GM12891 (cell line): ENCODE measurements at regions not wholly inside any gene's neighbourhood (a gene's known extent, or its start where the extent isn't known, plus 50 kb on each side); places are given as distances from the start of the nearest gene placed in this dataset.
A peak's percentile ranks its signal among the peaks of the same experiment; 100 is the strongest.

Source experiments
- DNase-seq: peaks from one replicate; pipeline ENCODE4 v3.0.0; 2011; ENCODE audit warnings: low spot score; ENCODE audit not compliant: insufficient read length
- FAIRE-seq: peaks from 2 replicates; lab custom pipeline; 2011; peaks lifted over from hg19 to GRCh38; lab: Jason Lieb, UNC
- PAX5 ChIP-seq: IDR thresholded peaks from 2 replicates; pipeline ENCODE4 v1.6.1; 2011; ENCODE audit warnings: low read length, moderate library complexity, mild to moderate bottlenecking; ENCODE audit not compliant: insufficient read depth, severe bottlenecking
- POLR2A ChIP-seq: IDR thresholded peaks from 2 replicates; pipeline ENCODE4 v1.6.1; 2011; ENCODE audit warnings: low read depth, low read length, control low read depth
- POLR2AphosphoS5 ChIP-seq: IDR thresholded peaks from 2 replicates; pipeline ENCODE4 v1.6.1; 2011; ENCODE audit warnings: low read depth, low read length, control low read depth
- POU2F2 ChIP-seq: IDR thresholded peaks from 2 replicates; pipeline ENCODE4 v1.6.1; 2011; ENCODE audit warnings: low read depth, mild to moderate bottlenecking, control low read depth, low read length, moderate library complexity
- SPI1 ChIP-seq: IDR thresholded peaks from 2 replicates; pipeline ENCODE4 v1.6.1; 2011; ENCODE audit warnings: low read depth, low read length, control low read depth
- TAF1 ChIP-seq: IDR thresholded peaks from 2 replicates; pipeline ENCODE4 v1.6.1; 2011; ENCODE audit warnings: low read depth, low read length, control low read depth

DNA sequence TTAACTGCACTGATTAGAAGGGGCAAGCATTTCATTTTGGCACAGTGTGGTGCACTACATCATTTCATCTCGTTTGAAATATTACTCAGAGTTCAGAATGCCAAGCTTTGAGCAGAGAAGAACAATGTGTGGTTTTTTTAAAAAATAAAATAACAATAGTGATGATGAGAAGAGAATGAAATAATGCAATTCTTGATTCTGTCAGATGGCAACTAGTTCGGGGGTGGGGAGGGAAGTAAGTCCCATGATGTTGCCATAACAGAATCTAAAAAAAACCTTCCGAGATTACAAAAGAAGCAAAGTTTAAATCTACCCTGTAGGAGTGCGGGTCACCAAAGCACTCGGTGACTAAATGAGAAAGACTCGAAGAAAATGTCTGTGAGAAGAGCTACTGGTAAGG, 490.4 kb downstream of the NR4A2 start:
- no peak for DNase-seq
- FAIRE-seq = no peak
- no peak for TF ChIP-seq PAX5

DNA sequence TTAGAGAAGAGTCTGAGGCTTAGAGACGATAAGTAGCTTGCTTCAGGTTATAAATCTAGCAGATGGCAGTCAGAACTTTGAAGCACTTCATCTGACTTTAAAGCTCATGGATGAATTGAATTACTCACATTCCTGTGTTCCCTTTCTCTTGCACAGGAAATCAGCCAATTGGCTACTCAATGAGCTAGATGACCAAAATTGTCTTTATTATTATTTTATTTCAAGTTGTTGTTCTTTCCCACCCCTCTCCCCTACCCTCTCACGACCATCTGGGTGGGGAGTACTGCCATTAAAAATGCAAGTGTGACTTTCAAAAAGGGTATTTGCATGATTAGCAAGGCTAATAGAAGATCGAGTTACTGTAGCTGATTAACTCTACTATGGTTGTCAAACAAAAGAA, 491.1 kb downstream of the NR4A2 start:
- TF ChIP-seq POLR2AphosphoS5 (no peak), PAX5 (no peak), POU2F2 (no peak), TAF1 (no peak), SPI1 (no peak), POLR2A (no peak)
- FAIRE-seq (no peak), DNase-seq (no peak)

DNA sequence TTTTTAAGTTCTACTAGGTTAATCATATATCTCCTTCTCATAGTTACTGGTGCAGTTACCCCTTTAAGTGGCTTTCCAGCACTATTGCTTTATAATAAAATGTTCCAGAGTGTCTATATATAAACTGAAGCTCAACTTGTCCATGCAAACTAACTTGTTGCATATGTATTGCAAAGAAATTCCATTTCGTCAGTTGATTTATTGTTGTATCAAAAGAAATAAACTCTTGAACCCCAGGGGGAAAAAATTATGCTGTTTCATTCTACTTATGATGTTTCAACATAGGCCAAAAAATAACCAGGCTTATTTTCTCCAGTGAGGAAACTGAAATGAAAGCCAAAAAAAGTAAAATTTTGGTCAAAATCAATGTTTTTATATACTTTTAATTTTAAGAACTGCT, 491.9 kb downstream of the NR4A2 start:
- DNase-seq = no peak
- FAIRE-seq = no peak
- TF ChIP-seq PAX5 (no peak), POU2F2 (no peak), POLR2AphosphoS5 (no peak), TAF1 (no peak), SPI1 (no peak), POLR2A (no peak)

DNA sequence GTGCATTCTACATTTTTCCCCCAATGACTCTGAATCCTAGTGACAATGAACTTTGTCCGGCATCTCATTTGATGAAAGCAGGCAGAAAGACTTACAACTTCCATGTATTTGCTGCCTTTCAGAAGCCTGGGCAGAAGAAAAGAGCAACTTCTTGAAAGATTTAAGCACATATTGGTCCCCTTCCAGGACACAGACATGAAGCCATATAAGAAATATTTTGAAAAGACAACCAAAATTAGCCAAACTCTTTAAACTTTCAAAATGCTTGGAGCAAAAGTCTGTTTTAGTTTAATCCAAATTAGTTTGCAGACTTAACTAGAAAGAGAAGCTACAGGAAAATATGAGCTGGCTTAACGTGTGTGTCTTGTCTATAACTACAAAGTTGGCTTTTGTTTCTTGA, 492.5 kb downstream of the NR4A2 start:
- FAIRE-seq = no peak
- TF ChIP-seq POLR2AphosphoS5 (no peak), POLR2A (no peak), SPI1 (no peak), PAX5 (no peak)

DNA sequence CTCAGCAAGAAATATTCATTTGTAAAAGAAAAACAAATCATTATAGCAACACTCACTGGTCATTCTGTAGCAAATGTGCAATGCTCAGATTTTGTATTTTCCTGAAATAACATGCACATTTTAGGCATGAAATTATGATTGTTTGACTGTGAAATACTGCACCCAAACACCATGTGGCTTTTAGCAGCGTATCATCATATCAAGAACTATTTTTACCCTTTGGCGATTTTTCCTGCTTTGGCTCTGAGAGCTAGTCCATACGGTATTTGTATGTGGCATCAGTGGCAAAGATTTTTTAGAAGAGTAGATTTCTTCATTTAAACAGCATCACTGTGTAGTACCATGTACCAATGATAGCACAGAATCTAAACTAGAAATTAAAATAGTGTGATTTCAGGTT, 493.1 kb downstream of the NR4A2 start:
- TF ChIP-seq POU2F2 (no peak), POLR2A (no peak), PAX5 (no peak), POLR2AphosphoS5 (no peak), TAF1 (no peak), SPI1 (no peak)
- no peak for DNase-seq
- no peak for FAIRE-seq

More for the DNA sequence above, 492.5 kb downstream of the NR4A2 start:
- DNase-seq = no peak

DNA sequence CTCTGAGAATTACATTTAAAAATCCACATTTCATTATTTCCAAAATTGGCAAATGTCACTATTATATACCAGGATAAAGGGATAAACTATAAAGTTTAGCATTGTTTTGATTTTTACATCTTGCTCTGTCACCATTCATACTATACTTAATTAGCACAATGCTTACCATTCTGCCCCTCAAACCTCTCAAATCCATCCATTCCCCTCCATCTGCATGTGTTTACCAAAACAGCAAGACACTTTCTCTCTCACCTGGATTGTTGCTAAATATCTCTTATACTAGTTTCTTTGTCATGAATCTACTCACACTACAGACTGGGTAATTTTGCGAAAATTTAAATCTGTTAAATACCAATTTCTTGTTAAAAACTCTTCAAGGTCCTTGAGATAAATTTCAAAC, 496.1 kb downstream of the NR4A2 start:
- FAIRE-seq (no peak), DNase-seq (no peak)
- no peak for TF ChIP-seq PAX5
- TF ChIP-seq SPI1 = no peak
- TF ChIP-seq POLR2A = no peak
- TF ChIP-seq TAF1 = no peak
- TF ChIP-seq POLR2AphosphoS5 = no peak
- no peak for TF ChIP-seq POU2F2

DNA sequence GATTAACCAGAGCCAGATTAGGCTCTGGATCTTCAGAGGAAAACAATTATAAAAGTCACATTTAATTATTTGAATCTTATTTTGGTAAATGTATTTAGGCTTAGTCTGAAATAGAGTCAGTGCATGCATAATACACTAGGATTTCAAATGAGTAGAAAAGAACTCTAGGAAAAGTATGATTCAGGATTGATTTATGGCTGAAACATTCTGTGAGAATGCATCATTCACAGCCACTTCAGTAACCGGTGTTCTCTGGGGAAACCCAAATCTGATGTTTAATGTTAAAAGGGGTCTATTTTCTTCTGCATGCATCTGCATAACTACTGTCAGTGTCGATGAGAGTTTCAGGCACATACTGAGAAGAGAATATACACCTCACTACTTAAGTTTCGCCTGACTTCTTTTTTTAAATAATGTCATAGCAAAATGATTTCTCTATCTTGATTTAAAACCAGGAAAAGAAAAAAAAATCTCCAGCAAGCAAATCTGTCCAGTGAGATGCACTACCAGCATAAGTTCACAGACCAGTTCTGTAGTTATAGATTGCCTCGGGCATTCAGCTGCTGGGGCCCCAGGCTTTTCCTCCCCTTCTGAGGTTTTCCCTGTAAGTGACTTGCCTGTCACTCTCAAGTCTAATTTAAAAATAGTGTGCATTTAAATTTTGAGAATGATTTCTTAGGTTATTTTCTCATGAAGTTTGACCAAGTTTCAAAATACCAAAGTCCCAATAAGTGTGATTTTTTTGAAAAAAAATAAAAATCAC, 501.5 kb downstream of the NR4A2 start:
- no peak for DNase-seq
- FAIRE-seq = no peak
- TF ChIP-seq POU2F2 (no peak), POLR2AphosphoS5 (no peak), PAX5 (no peak), TAF1 (no peak), POLR2A (no peak), SPI1 (no peak)

DNA sequence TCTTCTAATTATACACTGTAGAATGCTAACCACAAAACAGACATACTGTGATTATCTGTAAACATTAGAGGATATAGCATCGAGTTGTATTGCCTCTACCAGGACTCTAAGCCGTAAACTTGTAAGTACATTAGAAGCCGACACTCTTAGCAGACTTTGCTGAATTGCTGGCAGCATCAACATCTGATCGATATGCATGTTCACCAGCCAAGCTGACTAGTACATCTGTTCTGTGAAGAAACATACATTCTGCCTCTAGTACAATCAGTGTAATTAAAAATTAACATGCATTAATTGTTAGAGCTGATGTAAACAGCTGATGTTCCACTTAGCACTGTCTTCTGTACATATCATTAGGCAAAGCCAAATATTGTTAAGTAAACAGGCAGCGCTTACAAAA, 502.2 kb downstream of the NR4A2 start:
- no peak for TF ChIP-seq POLR2AphosphoS5
- no peak for TF ChIP-seq POLR2A
- TF ChIP-seq SPI1 = no peak
- TF ChIP-seq PAX5 = no peak
- TF ChIP-seq TAF1 = no peak
- TF ChIP-seq POU2F2 = no peak
- no peak for FAIRE-seq
- no peak for DNase-seq

DNA sequence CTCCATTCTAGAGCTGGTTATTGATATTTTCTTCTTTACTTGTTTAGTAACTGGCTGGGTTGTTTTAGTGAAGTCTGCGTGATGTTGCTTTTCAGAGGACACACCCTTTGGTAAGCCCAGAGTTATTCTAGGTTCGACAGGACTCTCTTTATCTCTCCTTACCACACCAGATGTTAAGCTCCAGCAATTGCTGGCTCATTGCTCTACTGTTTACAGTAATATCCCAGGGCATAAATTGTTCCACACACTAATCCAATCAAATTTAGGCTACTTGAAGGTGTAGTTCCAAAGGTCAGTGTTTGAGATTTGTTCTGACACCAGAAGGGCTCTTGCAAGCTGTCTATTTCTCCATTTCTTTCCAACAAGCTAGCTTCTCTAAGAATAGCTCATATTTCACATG, 506.6 kb downstream of the NR4A2 start:
- DNase-seq (no peak), FAIRE-seq (no peak)
- TF ChIP-seq POLR2AphosphoS5 (no peak), SPI1 (no peak), TAF1 (no peak), POLR2A (no peak), PAX5 (no peak), POU2F2 (no peak)

DNA sequence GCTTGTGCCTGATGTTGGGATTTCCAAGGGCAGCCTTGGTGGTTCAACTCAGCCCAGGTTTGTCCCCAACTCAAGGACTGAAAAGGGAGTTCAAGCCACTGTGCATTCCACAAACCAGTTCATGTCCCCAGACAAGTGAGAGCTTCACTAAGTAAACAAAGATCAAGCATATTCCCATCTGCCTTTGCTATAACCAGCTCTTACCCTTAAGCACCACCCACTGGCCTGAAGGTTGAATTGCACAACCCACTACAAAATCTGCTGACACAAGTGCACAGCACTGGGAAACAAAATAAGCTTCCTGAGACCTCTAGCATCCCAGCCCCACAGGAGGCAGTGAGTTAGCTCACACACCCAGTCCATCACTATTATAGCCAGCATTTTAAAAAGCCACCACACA, 516.7 kb downstream of the NR4A2 start:
- peak; percentile 84 for FAIRE-seq
- peak; percentile 1 for DNase-seq

More for the DNA sequence above, 516.7 kb downstream of the NR4A2 start:
- TF ChIP-seq POLR2A = no peak
- no peak for TF ChIP-seq TAF1
- TF ChIP-seq POLR2AphosphoS5 = no peak
- TF ChIP-seq SPI1 = no peak
- TF ChIP-seq POU2F2 = no peak
- TF ChIP-seq PAX5 = no peak
